Liver (tissue), 8 donors: ENCODE measurements at regions not wholly inside any gene's neighbourhood (a gene's known extent, or its start where the extent isn't known, plus 50 kb on each side); places are given as distances from the start of the nearest gene placed in this dataset.

ENCODE experiments used
- DNase-seq: peaks from one replicate; pipeline ENCODE4 v3.0.0-alpha.2; 2017; ENCODE audit warnings: low spot score
- H3K27ac ChIP-seq, 2 donors: one replicate each; pipeline ENCODE4 v1.7.0; 2013; ENCODE audit warnings: inconsistent platforms in 2 of 2, low read length in 2 of 2, control low read depth in 1 of 2, low read depth in 1 of 2, mild to moderate bottlenecking in 1 of 2
- H3K27me3 ChIP-seq, 4 donors: one replicate each; pipeline versions ENCODE4 v1.6.1 to v1.7.0; 2013; ENCODE audit warnings: low read length in 3 of 4, inconsistent platforms in 1 of 4, mild to moderate bottlenecking in 1 of 4, moderate library complexity in 1 of 4; ENCODE audit not compliant: control insufficient read depth in 4 of 4, insufficient read depth in 4 of 4
- H3K36me3 ChIP-seq, 4 donors: one replicate each; pipeline versions ENCODE4 v1.6.1 to v1.7.0; 2013; ENCODE audit warnings: low read length in 3 of 4, mild to moderate bottlenecking in 3 of 4, low read depth in 1 of 4, moderate library complexity in 1 of 4; ENCODE audit not compliant: control insufficient read depth in 4 of 4, insufficient read depth in 3 of 4
- H3K4me1 ChIP-seq, 4 donors: one replicate each; pipeline versions ENCODE4 v1.6.1 to v1.7.0; 2013; ENCODE audit warnings: low read length in 3 of 4, mild to moderate bottlenecking in 3 of 4, moderate library complexity in 1 of 4; ENCODE audit not compliant: control insufficient read depth in 4 of 4, insufficient read depth in 4 of 4
- H3K4me3 ChIP-seq, 3 donors: one replicate each; pipeline versions ENCODE4 v1.6.1 to v1.7.0; 2013; ENCODE audit warnings: low read length in 3 of 3, control low read depth in 1 of 3, low read depth in 1 of 3, mild to moderate bottlenecking in 1 of 3
- H3K9ac ChIP-seq, 2 donors: one replicate each; pipeline ENCODE4 v1.7.0; 2013; ENCODE audit warnings: low read length in 2 of 2, mild to moderate bottlenecking in 2 of 2, moderate library complexity in 2 of 2, control low read depth in 1 of 2, low read depth in 1 of 2
- H3K9me3 ChIP-seq, 4 donors: one replicate each; pipeline versions ENCODE4 v1.6.1 to v1.7.0; 2013; ENCODE audit warnings: low read length in 3 of 4; ENCODE audit not compliant: control insufficient read depth in 4 of 4
- CTCF ChIP-seq: fragments of 150-350 bp; IDR thresholded peaks from 2 replicates; pipeline ENCODE4 v1.5.1; 2017; ENCODE audit warnings: improper control_type of control experiment, low read depth, low read length; ENCODE audit not compliant: missing input control
- HNF4G ChIP-seq: IDR thresholded peaks from 2 replicates; pipeline ENCODE4 v1.6.1; 2016; ENCODE audit warnings: antibody characterized with exemption
- JUND ChIP-seq, 2 donors: IDR thresholded peaks; 2 replicates each; pipeline ENCODE4 v1.6.1; 2016; ENCODE audit warnings: antibody characterized with exemption in 2 of 2
- MAX ChIP-seq: IDR thresholded peaks from 2 replicates; pipeline ENCODE4 v1.6.1; 2016; ENCODE audit warnings: antibody characterized with exemption
- RAD21 ChIP-seq, 2 donors: IDR thresholded peaks; 2 replicates each; pipeline ENCODE4 v1.6.1; 2016; ENCODE audit warnings: antibody characterized with exemption in 2 of 2, mild to moderate bottlenecking in 2 of 2
- REST ChIP-seq: IDR thresholded peaks from 2 replicates; pipeline ENCODE4 v1.6.1; 2016; ENCODE audit warnings: antibody characterized with exemption, mild to moderate bottlenecking
- YY1 ChIP-seq: IDR thresholded peaks from 2 replicates; pipeline ENCODE4 v1.6.1; 2016; ENCODE audit warnings: antibody characterized with exemption, mild to moderate bottlenecking
- ZBTB33 ChIP-seq: IDR thresholded peaks from 2 replicates; pipeline ENCODE4 v1.6.1; 2016; ENCODE audit warnings: antibody characterized with exemption
- WGBS: extraction: QIAGEN DNeasy Blood & Tissue Kit; methylation state at CpG from one replicate; pipeline ENCODE4 v1.1.7; 2013; 5-methylcytosine and 5-hydroxymethylcytosine counted together
- donor health status: healthy.
- donor health status: healthy.
- donor health status: healthy.
- donor health status: healthy.
- donor health status: healthy.

GRCh38 chr1:98048751-98049325 lies 128.0 kb upstream of the DPYD start:
- peak overlapping the region in 1 of 3 donors; percentile 34 for H3K4me3 ChIP-seq
- peaks cover 5 to 26% (median 16%) of the 10 kb centered on the region in 4 donors for H3K4me1 ChIP-seq
- H3K27me3 ChIP-seq = peaks cover 0 to 35% (median 11%) of the 10 kb centered on the region in 4 donors
- H3K9me3 ChIP-seq = no peaks in the 10 kb centered on the region
- 7% methylated on average over 16 of the region's 16 CpGs for WGBS
- no peaks in the 10 kb centered on the region for H3K36me3 ChIP-seq
- H3K9ac ChIP-seq = no peak overlapping the region
- no peak overlapping the region for H3K27ac ChIP-seq
- TF ChIP-seq CTCF (no peak), HNF4G (no peak), MAX (no peak), ZBTB33 (no peak), RAD21 (IDR thresholded peaks at IDR 0.05) (no peak), JUND (IDR thresholded peaks at IDR 0.05) (no peak)
- DNase-seq = no peak

GRCh38 chr1:98048244-98048643 lies 127.4 kb upstream of the DPYD start:
- Histone ChIP-seq H3K27ac (no peak overlapping the region), H3K27me3 (peaks cover 0 to 37% (median 11%) of the 10 kb centered on the region in 4 donors), H3K9me3 (no peaks in the 10 kb centered on the region), H3K9ac (no peak overlapping the region), H3K4me3 (peak overlapping the region in 1 of 3 donors; percentile 34), H3K36me3 (no peaks in the 10 kb centered on the region), H3K4me1 (peaks cover 2 to 20% (median 12%) of the 10 kb centered on the region in 4 donors)
- WGBS = 1% methylated on average over 15 of the region's 15 CpGs
- DNase-seq = peak; percentile 68
- TF ChIP-seq JUND (IDR thresholded peaks at IDR 0.05) = no peak
- TF ChIP-seq REST = peak; percentile 100
- peak; percentile 44 to 71 for TF ChIP-seq RAD21 (IDR thresholded peaks at IDR 0.05)
- TF ChIP-seq CTCF = peak; percentile 12
- TF ChIP-seq ZBTB33 = no peak
- peak; percentile 43 for TF ChIP-seq MAX
- no peak for TF ChIP-seq YY1
